ENCODE measurements at regions not wholly inside any gene's neighbourhood (a gene's known extent, or its start where the extent isn't known, plus 50 kb on each side); places are given as distances from the start of the nearest gene placed in this dataset.
"Not testable (repeated sequence)": the region's sequence is repeated elsewhere in the genome, so short reads cannot be mapped to it uniquely, and the experiment has no call there.

DNA sequence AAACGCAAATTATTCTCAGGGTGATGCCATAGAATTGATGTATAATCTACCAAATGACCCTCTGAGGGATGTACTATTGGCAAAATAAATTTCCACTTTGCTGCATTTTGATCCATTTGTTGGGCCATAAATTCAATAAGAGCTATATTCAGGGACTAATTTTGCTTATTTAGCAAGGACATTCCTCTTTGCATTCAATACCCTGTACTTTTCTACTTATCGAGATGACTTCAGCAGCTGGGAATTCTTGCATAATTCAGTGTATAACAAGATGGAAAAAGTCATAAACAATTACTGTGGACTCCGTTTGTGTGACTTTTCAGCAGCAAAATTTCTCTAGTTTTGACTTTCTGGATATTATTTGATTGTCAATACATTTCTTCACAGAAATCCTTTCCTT is 744.7 kb upstream of the CCDC179 start:
- TF ChIP-seq, protein P1, sequence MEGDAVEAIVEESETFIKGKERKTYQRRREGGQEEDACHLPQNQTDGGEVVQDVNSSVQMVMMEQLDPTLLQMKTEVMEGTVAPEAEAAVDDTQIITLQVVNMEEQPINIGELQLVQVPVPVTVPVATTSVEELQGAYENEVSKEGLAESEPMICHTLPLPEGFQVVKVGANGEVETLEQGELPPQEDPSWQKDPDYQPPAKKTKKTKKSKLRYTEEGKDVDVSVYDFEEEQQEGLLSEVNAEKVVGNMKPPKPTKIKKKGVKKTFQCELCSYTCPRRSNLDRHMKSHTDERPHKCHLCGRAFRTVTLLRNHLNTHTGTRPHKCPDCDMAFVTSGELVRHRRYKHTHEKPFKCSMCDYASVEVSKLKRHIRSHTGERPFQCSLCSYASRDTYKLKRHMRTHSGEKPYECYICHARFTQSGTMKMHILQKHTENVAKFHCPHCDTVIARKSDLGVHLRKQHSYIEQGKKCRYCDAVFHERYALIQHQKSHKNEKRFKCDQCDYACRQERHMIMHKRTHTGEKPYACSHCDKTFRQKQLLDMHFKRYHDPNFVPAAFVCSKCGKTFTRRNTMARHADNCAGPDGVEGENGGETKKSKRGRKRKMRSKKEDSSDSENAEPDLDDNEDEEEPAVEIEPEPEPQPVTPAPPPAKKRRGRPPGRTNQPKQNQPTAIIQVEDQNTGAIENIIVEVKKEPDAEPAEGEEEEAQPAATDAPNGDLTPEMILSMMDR (IDR thresholded peaks at IDR 0.05; ENCODE audit: insufficient read depth, low read depth, low read length) = no peak
- no peak overlapping the region for H3K4me3 ChIP-seq (ENCODE audit: low read depth, low read length)
- DNase-seq (ENCODE audit: low read depth) = peak; percentile 5

- no peak overlapping the region for H3K4me3 ChIP-seq (ENCODE audit: low read depth, low read length)
- TF ChIP-seq, protein P1 (IDR thresholded peaks at IDR 0.05; ENCODE audit: insufficient read depth, low read depth, low read length) = no peak
- DNase-seq (ENCODE audit: low read depth) = no peak
Measured at GRCh38 chr11:23606191-23606590, 745.9 kb upstream of the CCDC179 start.

DNA sequence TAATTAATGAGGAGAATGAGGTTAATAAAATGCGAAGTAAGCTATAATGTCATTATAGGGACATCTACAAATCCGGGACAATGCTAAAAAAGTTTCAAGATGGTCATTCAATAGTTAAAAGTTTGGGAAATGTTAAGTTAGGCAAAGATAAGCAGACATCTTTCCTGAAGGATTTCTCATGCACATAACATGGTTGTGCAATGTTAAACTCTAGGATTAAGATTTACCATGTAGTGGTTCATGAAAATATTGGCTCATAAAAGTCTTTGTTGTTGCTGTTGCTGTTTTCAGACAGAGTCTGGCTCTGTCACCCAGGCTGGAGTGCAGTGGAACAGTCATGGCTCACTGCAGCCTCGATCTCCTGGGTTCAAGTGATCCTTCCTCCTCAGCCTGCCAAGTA is 751.5 kb upstream of the CCDC179 start:
- TF ChIP-seq, protein P1 (IDR thresholded peaks at IDR 0.05; ENCODE audit: insufficient read depth, low read depth, low read length) = no peak
- peak; percentile 4 for DNase-seq (ENCODE audit: low read depth)

DNA sequence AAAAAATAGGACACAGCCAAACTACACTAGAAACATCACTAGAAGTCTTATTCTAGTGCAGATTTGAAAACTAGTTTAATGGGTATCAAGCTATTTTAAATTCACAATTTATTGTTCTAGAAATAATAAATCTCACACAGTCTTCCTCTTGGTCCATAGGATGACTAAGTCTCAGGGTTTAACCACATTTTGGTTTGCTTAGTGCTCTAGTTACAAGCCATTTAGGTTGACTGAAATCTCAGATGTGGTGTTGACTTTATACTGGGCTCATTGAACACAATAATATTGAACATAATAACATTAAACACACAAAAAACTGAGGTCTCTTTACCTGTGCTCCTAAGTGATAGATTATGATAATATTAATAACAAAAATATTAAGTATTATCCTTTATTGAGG is 760.3 kb upstream of the CCDC179 start:
- DNase-seq (ENCODE audit: low read depth) = no peak
- TF ChIP-seq, protein P1 (IDR thresholded peaks at IDR 0.05; ENCODE audit: insufficient read depth, low read depth, low read length) = no peak
- no peak overlapping the region for H3K4me3 ChIP-seq (ENCODE audit: low read depth, low read length)

More for the DNA sequence above, 751.5 kb upstream of the CCDC179 start:
- no peak overlapping the region for H3K4me3 ChIP-seq (ENCODE audit: low read depth, low read length)

DNA sequence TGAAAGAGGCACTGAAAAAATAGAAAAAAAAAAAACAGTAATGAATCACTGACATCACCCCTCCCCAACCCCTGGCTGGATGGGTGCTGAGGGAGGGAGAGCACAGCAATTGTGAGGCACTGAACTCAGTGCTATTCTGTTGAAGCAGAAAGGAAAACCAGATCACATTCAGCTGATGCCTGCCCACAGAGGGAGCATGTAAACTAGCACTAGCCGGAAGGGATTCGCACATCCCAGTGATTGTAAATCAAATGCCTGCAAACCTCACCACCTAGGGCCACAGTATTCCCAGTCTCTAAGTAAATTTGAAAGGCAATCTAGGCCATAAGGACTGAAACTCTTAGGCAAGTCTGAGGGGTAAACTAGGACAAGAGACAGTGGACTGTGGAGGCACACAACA is 772.0 kb upstream of the CCDC179 start:
- DNase-seq (ENCODE audit: low read depth) = no peak
- TF ChIP-seq, protein P1 (IDR thresholded peaks at IDR 0.05; ENCODE audit: insufficient read depth, low read depth, low read length) = no peak
- no peak overlapping the region for H3K4me3 ChIP-seq (ENCODE audit: low read depth, low read length)

- TF ChIP-seq, protein P1 (IDR thresholded peaks at IDR 0.05; ENCODE audit: insufficient read depth, low read depth, low read length) = no peak
- no peak for DNase-seq (ENCODE audit: low read depth)
Measured at GRCh38 chr11:23644443-23644842, 784.2 kb upstream of the CCDC179 start.

DNA sequence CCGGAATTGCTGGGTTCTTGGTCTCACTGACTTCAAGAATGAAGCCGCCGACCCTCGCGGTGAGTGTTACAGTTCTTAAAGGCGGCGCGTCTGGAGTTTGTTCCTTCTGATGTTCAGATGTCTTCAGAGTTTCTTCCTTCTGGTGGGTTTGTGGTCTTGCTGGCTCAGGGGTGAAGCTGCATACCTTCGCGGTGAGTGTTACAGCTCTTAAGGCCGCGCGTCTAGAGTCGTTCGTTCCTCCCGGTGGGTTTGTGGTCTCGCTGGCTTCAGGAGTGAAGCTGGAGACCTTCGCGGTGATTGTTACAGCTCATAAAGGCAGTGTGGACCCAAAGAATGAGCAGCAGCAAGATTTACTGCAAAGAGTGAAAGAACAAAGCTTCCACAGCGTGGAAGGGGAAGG is 792.1 kb upstream of the CCDC179 start:
- H3K4me3 ChIP-seq (ENCODE audit: low read depth, low read length); DNase-seq (ENCODE audit: low read depth): not testable (repeated sequence)

More at GRCh38 chr11:23644443-23644842, 784.2 kb upstream of the CCDC179 start:
- no peak overlapping the region for H3K4me3 ChIP-seq (ENCODE audit: low read depth, low read length)
